CD14-positive monocyte (primary cell): ENCODE measurements at regions not wholly inside any gene's neighbourhood (a gene's known extent, or its start where the extent isn't known, plus 50 kb on each side); places are given as distances from the start of the nearest gene placed in this dataset.

Source experiments
- DNase-seq, 3 donors: peaks; one replicate each; pipeline ENCODE4 v3.0.0-alpha.2; 2011 to 2022
- H2AFZ ChIP-seq: 2 replicates; pipeline ENCODE4 v1.6.0; 2012; ENCODE audit warnings: mild to moderate bottlenecking, low read depth, low read length, inconsistent platforms; ENCODE audit not compliant: insufficient read depth, poor library complexity, severe bottlenecking
- H3K27ac ChIP-seq, 2 donors: 1 replicate in 1 of 2; 2 replicates in 1 of 2; pipeline ENCODE4 v1.5.1; 2012 to 2013; ENCODE audit warnings: low read length in 2 of 2, control low read depth in 1 of 2, inconsistent platforms in 1 of 2, low read depth in 1 of 2, mild to moderate bottlenecking in 1 of 2
- H3K27me3 ChIP-seq, 2 donors: one replicate each; pipeline versions ENCODE4 v1.6.0 to v1.6.1; 2011 to 2013; ENCODE audit warnings: low read length in 2 of 2; ENCODE audit not compliant: control insufficient read depth in 2 of 2, insufficient read depth in 2 of 2
- H3K36me3 ChIP-seq, 2 donors: replicated peaks in 1 of 2; 1 replicate in 1 of 2; 2 replicates in 1 of 2; pipeline versions ENCODE4 v1.5.1 to v1.6.1; 2012 to 2013; ENCODE audit warnings: low read length in 2 of 2, control low read depth in 1 of 2, inconsistent platforms in 1 of 2, mild to moderate bottlenecking in 1 of 2; ENCODE audit not compliant: insufficient read depth in 2 of 2, control insufficient read depth in 1 of 2
- H3K4me1 ChIP-seq, 2 donors: 1 replicate in 1 of 2; 2 replicates in 1 of 2; pipeline versions ENCODE4 v1.5.1 to v1.6.1; 2012 to 2013; ENCODE audit warnings: low read length in 2 of 2, control low read depth in 1 of 2, inconsistent platforms in 1 of 2, mild to moderate bottlenecking in 1 of 2, moderate library complexity in 1 of 2; ENCODE audit not compliant: insufficient read depth in 2 of 2, control insufficient read depth in 1 of 2
- H3K4me2 ChIP-seq: replicated peaks from 2 replicates; pipeline ENCODE3; 2012; ENCODE audit warnings: low read length, moderate library complexity, mild to moderate bottlenecking; ENCODE audit not compliant: poor library complexity, severe bottlenecking; ENCODE audit errors: extremely low read depth
- H3K4me3 ChIP-seq, 3 experiments: fragments of 200-600 bp in 1 of 3; sonication (generic) in 1 of 3; replicated peaks in 1 of 3; 1 replicate in 2 of 3; 2 replicates in 1 of 3; pipeline ENCODE4 v1.5.1; 2011 to 2013; ENCODE audit warnings: low read length in 3 of 3, mild to moderate bottlenecking in 3 of 3, control low read depth in 2 of 3, low read depth in 2 of 3, inconsistent platforms in 1 of 3, moderate library complexity in 1 of 3
- H3K79me2 ChIP-seq: 2 replicates; pipeline ENCODE4 v1.6.0; 2012; ENCODE audit warnings: mild to moderate bottlenecking, control low read depth, inconsistent platforms, low read length, moderate library complexity; ENCODE audit not compliant: insufficient read depth
- H3K9ac ChIP-seq: 2 replicates; pipeline ENCODE4 v1.6.0; 2017; ENCODE audit warnings: low read length, mild to moderate bottlenecking; ENCODE audit not compliant: insufficient read depth, poor library complexity, severe bottlenecking
- H3K9me3 ChIP-seq, 2 donors: replicated peaks in 1 of 2; 1 replicate in 1 of 2; 2 replicates in 1 of 2; pipeline versions ENCODE4 v1.5.1 to v1.6.1; 2012 to 2013; ENCODE audit warnings: low read length in 2 of 2, control low read depth in 1 of 2; ENCODE audit not compliant: control insufficient read depth in 1 of 2, insufficient read depth in 1 of 2
- H4K20me1 ChIP-seq: 2 replicates; pipeline ENCODE4 v1.6.0; 2012; ENCODE audit warnings: mild to moderate bottlenecking, low read length, control low read depth, moderate library complexity; ENCODE audit not compliant: insufficient read depth
- H3K27ac Mint-ChIP-seq, 7 donors: one replicate each; pipeline ENCODE4 v1.8.0; 2020; ENCODE audit warnings: mild to moderate bottlenecking in 7 of 7, mixed read lengths in 7 of 7, moderate library complexity in 6 of 7, inconsistent platforms in 2 of 7
- H3K27me3 Mint-ChIP-seq, 3 donors: one replicate each; pipeline ENCODE4 v1.8.0; 2021 to 2022; ENCODE audit warnings: low read depth in 3 of 3, mild to moderate bottlenecking in 3 of 3, mixed read lengths in 3 of 3, moderate library complexity in 3 of 3, inconsistent platforms in 1 of 3
- H3K36me3 Mint-ChIP-seq, 2 donors: one replicate each; pipeline ENCODE4 v1.8.0; 2020; ENCODE audit warnings: mixed read lengths in 2 of 2, inconsistent platforms in 1 of 2, mild to moderate bottlenecking in 1 of 2
- H3K4me1 Mint-ChIP-seq: one replicate; pipeline ENCODE4 v1.8.0; 2020; ENCODE audit warnings: mild to moderate bottlenecking, mixed read lengths
- H3K4me3 Mint-ChIP-seq, 2 donors: one replicate each; pipeline ENCODE4 v1.8.0; 2020; ENCODE audit warnings: mild to moderate bottlenecking in 2 of 2, mixed read lengths in 2 of 2, moderate library complexity in 1 of 2
- H3K9me3 Mint-ChIP-seq, 7 donors: one replicate each; pipeline ENCODE4 v1.8.0; 2020 to 2022; ENCODE audit warnings: mixed read lengths in 7 of 7, mild to moderate bottlenecking in 6 of 7, moderate library complexity in 6 of 7, inconsistent platforms in 2 of 7
- WGBS: methylation state at CpG from one replicate; pipeline ENCODE4 v1.1.5; 2013; ENCODE audit warnings: missing lambda C conversion rate; ENCODE audit not compliant: insufficient coverage; 5-methylcytosine and 5-hydroxymethylcytosine counted together
- intact Hi-C, 2 donors: fragments of 100-400 bp; cut with micrococcal nuclease; formaldehyde crosslinking; loops; one replicate each; pipeline versions ENCODE4 v1.15.0 to v1.15.1; 2023
- TF ChIP-seq, protein P1 (sequence below): fragments of 200-600 bp; IDR thresholded peaks from one replicate; pipeline ENCODE4 v1.8.0; 2022; ENCODE audit warnings: antibody characterized with exemption, mild to moderate bottlenecking

DNA sequence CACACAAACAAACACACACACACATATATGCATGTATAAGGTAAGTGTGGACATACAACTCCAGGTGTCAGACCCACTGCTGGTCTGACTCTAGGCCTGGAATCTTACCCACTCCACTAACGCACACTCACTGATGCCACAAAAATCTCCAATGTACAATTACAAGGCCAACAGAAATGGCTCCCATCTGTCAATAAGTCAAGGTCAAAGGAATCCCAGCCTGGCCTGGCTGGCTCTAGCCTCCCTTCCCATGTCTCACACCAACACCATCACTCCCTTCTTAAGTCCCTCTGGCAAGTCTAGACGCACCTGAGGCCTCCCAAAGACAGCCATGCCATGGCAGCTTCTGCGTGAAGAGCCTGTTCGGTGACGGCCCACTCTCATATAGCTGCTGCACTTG, 99.2 kb upstream of the CDYL2 start:
- H3K79me2 ChIP-seq: no peaks in the 10 kb centered on the region
- H4K20me1 ChIP-seq: no peaks in the 10 kb centered on the region
- intact Hi-C loops: no loop called here
- H3K4me3 ChIP-seq: no peak overlapping the region
- 80% methylated on average over 4 of the region's 5 CpGs for WGBS
- H3K27ac ChIP-seq: no peak overlapping the region
- TF ChIP-seq, protein P1, sequence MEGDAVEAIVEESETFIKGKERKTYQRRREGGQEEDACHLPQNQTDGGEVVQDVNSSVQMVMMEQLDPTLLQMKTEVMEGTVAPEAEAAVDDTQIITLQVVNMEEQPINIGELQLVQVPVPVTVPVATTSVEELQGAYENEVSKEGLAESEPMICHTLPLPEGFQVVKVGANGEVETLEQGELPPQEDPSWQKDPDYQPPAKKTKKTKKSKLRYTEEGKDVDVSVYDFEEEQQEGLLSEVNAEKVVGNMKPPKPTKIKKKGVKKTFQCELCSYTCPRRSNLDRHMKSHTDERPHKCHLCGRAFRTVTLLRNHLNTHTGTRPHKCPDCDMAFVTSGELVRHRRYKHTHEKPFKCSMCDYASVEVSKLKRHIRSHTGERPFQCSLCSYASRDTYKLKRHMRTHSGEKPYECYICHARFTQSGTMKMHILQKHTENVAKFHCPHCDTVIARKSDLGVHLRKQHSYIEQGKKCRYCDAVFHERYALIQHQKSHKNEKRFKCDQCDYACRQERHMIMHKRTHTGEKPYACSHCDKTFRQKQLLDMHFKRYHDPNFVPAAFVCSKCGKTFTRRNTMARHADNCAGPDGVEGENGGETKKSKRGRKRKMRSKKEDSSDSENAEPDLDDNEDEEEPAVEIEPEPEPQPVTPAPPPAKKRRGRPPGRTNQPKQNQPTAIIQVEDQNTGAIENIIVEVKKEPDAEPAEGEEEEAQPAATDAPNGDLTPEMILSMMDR: no peak
- H3K9ac ChIP-seq: no peak overlapping the region
- no peaks in the 10 kb centered on the region for H3K36me3 Mint-ChIP-seq
- H2AFZ ChIP-seq: no peak overlapping the region
- H3K4me1 Mint-ChIP-seq: no peaks in the 10 kb centered on the region
- H3K4me3 Mint-ChIP-seq: no peak overlapping the region
- peak overlapping the region in 1 of 7 donors; percentile 34 for H3K27ac Mint-ChIP-seq
- no peaks in the 10 kb centered on the region for H3K36me3 ChIP-seq
- no peak overlapping the region for H3K4me2 ChIP-seq
- no peak for DNase-seq
- no peaks in the 10 kb centered on the region for H3K9me3 ChIP-seq
- H3K9me3 Mint-ChIP-seq: peaks cover 0 to 2% (median 0%) of the 10 kb centered on the region in 7 donors
- H3K4me1 ChIP-seq: no peaks in the 10 kb centered on the region
- H3K27me3 Mint-ChIP-seq: peaks cover 0 to 4% (median 0%) of the 10 kb centered on the region in 3 donors
- H3K27me3 ChIP-seq: no peaks in the 10 kb centered on the region

DNA sequence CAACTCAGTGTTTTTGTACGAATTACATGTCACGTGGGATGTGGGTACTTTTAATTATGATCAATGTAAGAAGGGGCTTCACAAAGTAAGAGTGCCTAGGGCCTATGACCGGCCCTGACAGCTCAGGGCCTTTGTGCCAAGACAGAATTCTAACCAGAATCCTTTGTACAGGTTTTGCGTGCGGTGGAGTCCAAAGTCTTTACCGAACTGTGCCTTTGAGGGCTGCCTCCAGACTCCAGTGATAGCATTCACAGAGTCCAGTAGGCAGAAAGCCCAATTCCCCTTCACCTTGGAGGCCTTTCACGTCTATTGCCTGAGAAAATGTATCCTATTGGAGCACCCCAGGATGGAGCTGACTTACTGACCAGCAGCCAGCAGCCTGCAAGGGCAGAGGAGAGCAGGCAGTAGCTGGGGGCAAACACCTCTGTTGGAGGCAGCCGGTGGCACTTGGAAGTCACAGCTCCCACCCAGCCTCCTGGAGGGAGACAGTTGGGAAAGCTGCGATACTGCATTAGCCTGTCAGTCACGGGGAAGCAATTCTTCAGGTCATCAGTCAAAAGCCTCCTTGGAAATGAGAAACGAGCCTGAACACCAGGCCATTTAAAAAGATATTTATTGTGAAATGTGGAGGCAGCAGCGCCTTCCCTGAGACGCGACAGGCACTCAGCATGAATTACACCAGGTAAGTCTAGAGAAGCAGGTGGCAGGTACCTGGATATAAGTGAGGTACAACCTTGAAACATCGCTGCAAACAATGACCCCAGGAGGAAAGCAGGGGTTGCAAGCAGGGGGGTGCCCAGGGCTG, 98.1 kb upstream of the CDYL2 start:
- no peaks in the 10 kb centered on the region for H3K36me3 ChIP-seq
- Mint-ChIP-seq H3K27me3 (peaks cover 0 to 4% (median 0%) of the 10 kb centered on the region in 3 donors), H3K4me3 (no peak overlapping the region), H3K4me1 (no peaks in the 10 kb centered on the region), H3K9me3 (peaks cover 0 to 3% (median 0%) of the 10 kb centered on the region in 7 donors), H3K36me3 (no peaks in the 10 kb centered on the region), H3K27ac (no peak overlapping the region)
- no peaks in the 10 kb centered on the region for H3K27me3 ChIP-seq
- no peak overlapping the region for H3K4me2 ChIP-seq
- 98% methylated on average over 13 of the region's 15 CpGs for WGBS
- no peak for DNase-seq
- H3K4me3 ChIP-seq: no peak overlapping the region
- TF ChIP-seq, protein P1: no peak
- H3K79me2 ChIP-seq: no peaks in the 10 kb centered on the region
- intact Hi-C loops: no loop called here
- no peaks in the 10 kb centered on the region for H4K20me1 ChIP-seq
- no peak overlapping the region for H3K27ac ChIP-seq
- H2AFZ ChIP-seq: no peak overlapping the region
- H3K9ac ChIP-seq: no peak overlapping the region
- H3K9me3 ChIP-seq: peaks cover 0 to 4% of the 10 kb centered on the region in 2 donors
- H3K4me1 ChIP-seq: no peaks in the 10 kb centered on the region
